ENCODE measurements at regions not wholly inside any gene's neighbourhood (a gene's known extent, or its start where the extent isn't known, plus 50 kb on each side); places are given as distances from the start of the nearest gene placed in this dataset.

- Histone ChIP-seq H3K4me1 (replicated peaks in 1 of 2) (no peaks in the 10 kb centered on the region), H3K4me3 (no peak overlapping the region), H3K36me3 (replicated peaks in 1 of 2) (no peaks in the 10 kb centered on the region), H3K27ac (no peak overlapping the region), H3K27me3 (no peaks in the 10 kb centered on the region), H3K9me3 (replicated peaks in 1 of 3) (no peaks in the 10 kb centered on the region)
- DNase-seq, result no peak
- WGBS, 4 donors, result 49 to 63% (median 56%) methylated on average over 4 of the region's 4 CpGs
- intact Hi-C loops (cut with DNase I), result no loop called here
- TF ChIP-seq, protein P1, sequence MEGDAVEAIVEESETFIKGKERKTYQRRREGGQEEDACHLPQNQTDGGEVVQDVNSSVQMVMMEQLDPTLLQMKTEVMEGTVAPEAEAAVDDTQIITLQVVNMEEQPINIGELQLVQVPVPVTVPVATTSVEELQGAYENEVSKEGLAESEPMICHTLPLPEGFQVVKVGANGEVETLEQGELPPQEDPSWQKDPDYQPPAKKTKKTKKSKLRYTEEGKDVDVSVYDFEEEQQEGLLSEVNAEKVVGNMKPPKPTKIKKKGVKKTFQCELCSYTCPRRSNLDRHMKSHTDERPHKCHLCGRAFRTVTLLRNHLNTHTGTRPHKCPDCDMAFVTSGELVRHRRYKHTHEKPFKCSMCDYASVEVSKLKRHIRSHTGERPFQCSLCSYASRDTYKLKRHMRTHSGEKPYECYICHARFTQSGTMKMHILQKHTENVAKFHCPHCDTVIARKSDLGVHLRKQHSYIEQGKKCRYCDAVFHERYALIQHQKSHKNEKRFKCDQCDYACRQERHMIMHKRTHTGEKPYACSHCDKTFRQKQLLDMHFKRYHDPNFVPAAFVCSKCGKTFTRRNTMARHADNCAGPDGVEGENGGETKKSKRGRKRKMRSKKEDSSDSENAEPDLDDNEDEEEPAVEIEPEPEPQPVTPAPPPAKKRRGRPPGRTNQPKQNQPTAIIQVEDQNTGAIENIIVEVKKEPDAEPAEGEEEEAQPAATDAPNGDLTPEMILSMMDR (IDR thresholded peaks at IDR 0.05), result no peak
- TF ChIP-seq POLR2A (IDR thresholded peaks at IDR 0.05), result no peak
Observed at GRCh38 chr5:17364987-17365810, 132.8 kb upstream of the TAF11L2 start.

GRCh38 chr5:17365811-17366138, 132.3 kb upstream of the TAF11L2 start:
- no peak for DNase-seq
- TF ChIP-seq, protein P1 (IDR thresholded peaks at IDR 0.05), result no peak
- no peak for TF ChIP-seq POLR2A (IDR thresholded peaks at IDR 0.05)
- Histone ChIP-seq H3K4me3 (no peak overlapping the region), H3K27ac (no peak overlapping the region), H3K36me3 (replicated peaks in 1 of 2) (no peaks in the 10 kb centered on the region), H3K9me3 (replicated peaks in 1 of 3) (no peaks in the 10 kb centered on the region), H3K27me3 (no peaks in the 10 kb centered on the region), H3K4me1 (replicated peaks in 1 of 2) (no peaks in the 10 kb centered on the region)
- 53 to 72% (median 66%) methylated on average over 7 of the region's 7 CpGs for WGBS, 4 donors
- intact Hi-C loops (cut with DNase I), result no loop called here

GRCh38 chr5:17367256-17367840, 130.7 kb upstream of the TAF11L2 start:
- no peak for TF ChIP-seq POLR2A (IDR thresholded peaks at IDR 0.05)
- TF ChIP-seq, protein P1 (IDR thresholded peaks at IDR 0.05), result no peak
- Histone ChIP-seq H3K27ac (no peak overlapping the region), H3K4me3 (no peak overlapping the region), H3K36me3 (replicated peaks in 1 of 2) (no peaks in the 10 kb centered on the region), H3K9me3 (replicated peaks in 1 of 3) (no peaks in the 10 kb centered on the region), H3K4me1 (replicated peaks in 1 of 2) (no peaks in the 10 kb centered on the region), H3K27me3 (no peaks in the 10 kb centered on the region)
- DNase-seq, result no peak
- intact Hi-C loops (cut with DNase I), result no loop called here
- WGBS, 4 donors, result 63 to 71% (median 67%) methylated on average over 3 of the region's 3 CpGs

DNA sequence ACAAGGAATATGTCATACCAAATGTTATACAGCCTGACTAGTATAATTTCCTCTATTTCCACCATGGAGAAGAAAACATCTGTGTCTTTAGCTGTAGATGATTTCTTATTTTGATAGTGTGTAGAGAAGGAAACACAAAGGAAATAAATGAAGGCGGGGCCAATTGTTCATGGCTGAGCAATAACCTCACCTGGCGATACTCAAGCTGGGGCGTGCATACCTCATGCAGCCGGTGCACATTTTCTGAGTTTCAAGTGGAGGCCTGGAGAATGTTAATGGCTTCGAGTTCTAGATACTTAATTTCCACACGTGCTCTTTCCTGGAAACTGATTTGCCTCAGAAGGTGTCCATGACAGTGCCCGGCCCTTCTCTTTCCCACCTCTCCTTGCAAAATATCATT, 127.4 kb upstream of the TAF11L2 start:
- no peak overlapping the region for H3K4me3 ChIP-seq
- H3K4me1 ChIP-seq (replicated peaks in 1 of 2), result no peaks in the 10 kb centered on the region
- no peak for DNase-seq
- H3K36me3 ChIP-seq (replicated peaks in 1 of 2), result no peaks in the 10 kb centered on the region
- WGBS, 4 donors, result 89 to 92% (median 90%) methylated on average over 7 of the region's 7 CpGs
- H3K9me3 ChIP-seq (replicated peaks in 1 of 3), result no peaks in the 10 kb centered on the region
- intact Hi-C loops (cut with DNase I), result no loop called here
- no peak overlapping the region for H3K27ac ChIP-seq
- no peaks in the 10 kb centered on the region for H3K27me3 ChIP-seq
- TF ChIP-seq, protein P1 (IDR thresholded peaks at IDR 0.05), result no peak
